ENCODE measurements at regions not wholly inside any gene's neighbourhood (a gene's known extent, or its start where the extent isn't known, plus 50 kb on each side); places are given as distances from the start of the nearest gene placed in this dataset.
"Not testable (repeated sequence)": the region's sequence is repeated elsewhere in the genome, so short reads cannot be mapped to it uniquely, and the experiment has no call there.

DNA sequence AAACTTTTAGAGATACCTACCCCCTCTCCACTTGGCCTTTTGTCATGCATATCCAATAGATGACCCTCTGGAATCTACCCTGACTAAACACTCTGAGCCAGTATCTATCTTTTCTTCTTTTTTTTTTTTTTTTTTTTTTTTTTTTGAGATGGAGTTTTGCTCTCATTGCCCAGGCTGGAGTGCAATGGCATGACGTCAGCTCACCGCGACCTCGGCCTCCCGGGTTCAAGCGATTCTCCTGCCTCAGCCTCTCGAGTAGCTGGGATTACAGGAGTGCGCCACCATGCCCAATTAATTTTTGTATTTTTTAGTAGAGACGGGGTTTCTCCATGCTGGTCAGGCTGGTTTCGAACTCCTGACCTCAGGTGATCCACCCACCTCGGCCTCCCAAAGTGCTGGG, 50.8 kb upstream of the GRIN2B start:
- not testable (repeated sequence) for FAIRE-seq; DNase-seq (ENCODE audit: insufficient read length, low spot score)

- DNase-seq (ENCODE audit: insufficient read length, low spot score) (no peak), FAIRE-seq (no peak)
- TF ChIP-seq CTCF (IDR thresholded peaks at IDR 0.05; ENCODE audit: insufficient read depth, missing control alignments), result no peak
These were observed 62.4 kb upstream of the GRIN2B start for GRCh38 chr12:14043776-14044175.

GRCh38 chr12:14048941-14049545, 67.6 kb upstream of the GRIN2B start:
- FAIRE-seq (no peak), DNase-seq (ENCODE audit: insufficient read length, low spot score) (no peak)
- no peak for TF ChIP-seq CTCF (IDR thresholded peaks at IDR 0.05; ENCODE audit: insufficient read depth, missing control alignments)

DNA sequence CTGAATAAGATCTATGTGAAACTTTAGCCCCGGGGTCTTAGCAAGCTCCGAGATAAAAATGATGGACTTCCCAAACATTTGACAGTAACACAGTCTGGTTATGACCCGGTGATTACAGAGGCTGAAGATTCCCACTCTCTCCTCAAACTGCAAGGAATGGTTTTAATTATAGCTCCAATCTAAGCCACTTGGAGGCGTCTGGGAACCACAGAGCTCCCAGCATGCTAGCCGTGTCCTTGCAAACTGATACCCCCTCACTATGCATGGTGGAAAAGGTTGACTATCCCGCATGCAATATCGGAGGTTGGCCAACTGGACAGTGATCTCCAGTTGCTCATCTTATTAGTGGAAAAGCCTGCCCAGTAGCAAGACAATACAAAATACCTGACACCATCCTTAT, 76.5 kb upstream of the GRIN2B start:
- FAIRE-seq, result no peak
- DNase-seq (ENCODE audit: insufficient read length, low spot score), result no peak
- no peak for TF ChIP-seq CTCF (IDR thresholded peaks at IDR 0.05; ENCODE audit: insufficient read depth, missing control alignments)

GRCh38 chr12:14058717-14059116, 77.3 kb upstream of the GRIN2B start:
- DNase-seq (ENCODE audit: insufficient read length, low spot score), result no peak
- no peak for TF ChIP-seq CTCF (IDR thresholded peaks at IDR 0.05; ENCODE audit: insufficient read depth, missing control alignments)
- FAIRE-seq, result no peak

GRCh38 chr12:14059548-14059947, 78.1 kb upstream of the GRIN2B start:
- no peak for DNase-seq (ENCODE audit: insufficient read length, low spot score)
- FAIRE-seq, result no peak
- TF ChIP-seq CTCF (IDR thresholded peaks at IDR 0.05; ENCODE audit: insufficient read depth, missing control alignments), result no peak

DNA sequence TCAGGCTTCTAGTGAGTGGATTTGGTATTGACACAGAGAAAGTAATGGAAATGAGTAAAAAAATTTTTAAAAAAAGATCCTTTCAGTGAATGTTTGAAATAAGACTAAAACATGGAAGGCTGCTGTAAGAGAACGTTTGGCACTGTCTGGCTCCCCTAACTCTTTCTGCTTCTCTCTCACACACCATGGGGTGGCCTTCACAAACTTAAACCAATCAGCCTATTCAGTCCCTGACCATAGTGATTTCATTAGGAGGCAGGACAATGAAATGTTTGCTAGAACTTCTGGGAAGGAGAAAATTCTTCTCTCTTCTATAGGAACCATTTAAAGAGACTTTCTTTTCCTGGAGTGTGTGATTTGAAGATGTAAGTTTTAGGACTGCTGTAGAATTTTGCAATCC, 84.2 kb upstream of the GRIN2B start:
- DNase-seq (ENCODE audit: insufficient read length, low spot score), result no peak
- TF ChIP-seq CTCF (IDR thresholded peaks at IDR 0.05; ENCODE audit: insufficient read depth, missing control alignments), result no peak
- no peak for FAIRE-seq

- FAIRE-seq (no peak), DNase-seq (ENCODE audit: insufficient read length, low spot score) (no peak)
- no peak for TF ChIP-seq CTCF (IDR thresholded peaks at IDR 0.05; ENCODE audit: insufficient read depth, missing control alignments)
These were observed 84.6 kb upstream of the GRIN2B start for GRCh38 chr12:14066021-14066420.

Measured in D721Med (cell line).